RWPE1 (cell line): ENCODE measurements at regions not wholly inside any gene's neighbourhood (a gene's known extent, or its start where the extent isn't known, plus 50 kb on each side); places are given as distances from the start of the nearest gene placed in this dataset.

Source experiments
- CTCF ChIA-PET: fragments of 350-600 bp; sonication (Branson Sonifier 250); formaldehyde crosslinking; extraction: SDS; loops from one replicate; lab custom pipeline; 2021; lab: Yijun Ruan, JAX
- POLR2A ChIA-PET: fragments of 400-600 bp; formaldehyde crosslinking; extraction: SDS; loops from one replicate; lab custom pipeline; 2020; ENCODE audit warnings: antibody characterized with exemption; ENCODE audit not compliant: low non-redundant PET; lab: Yijun Ruan, JAX
- DNase-seq: peaks from one replicate; pipeline ENCODE4 v3.0.0; 2012; ENCODE audit warnings: low spot score
- H3K27ac ChIP-seq: fragments of 450-650 bp; 2 replicates; pipeline ENCODE4 v1.5.1; 2017
- TF ChIP-seq, protein P1 (sequence below): fragments of 450-650 bp; conservative IDR thresholded peaks from 2 replicates; pipeline ENCODE4 v1.5.1; 2017; ENCODE audit warnings: low read depth, mild to moderate bottlenecking

DNA sequence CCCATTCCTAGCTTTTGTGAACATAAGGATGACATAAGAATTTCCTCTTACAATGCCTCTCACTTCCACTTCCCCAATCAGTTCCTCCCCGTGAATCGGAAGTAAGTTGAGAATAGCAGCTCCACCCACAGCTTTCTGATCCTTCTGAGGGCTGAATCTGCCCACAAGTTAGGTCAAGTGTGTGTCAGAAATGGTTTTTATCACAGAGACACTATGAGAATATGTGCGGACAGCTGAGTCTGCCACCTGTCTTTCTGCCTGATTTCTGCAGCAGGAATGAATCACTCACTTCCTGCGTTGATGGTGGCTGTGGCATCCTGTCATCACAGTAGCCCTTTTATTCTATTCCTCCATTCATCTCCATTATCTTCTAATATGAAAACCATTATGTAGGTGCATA is 70.2 kb downstream of the RIN2 start:
- peak; percentile 59 for DNase-seq
- no peak overlapping the region for H3K27ac ChIP-seq
- POLR2A ChIA-PET: no interaction called here
- TF ChIP-seq, protein P1, sequence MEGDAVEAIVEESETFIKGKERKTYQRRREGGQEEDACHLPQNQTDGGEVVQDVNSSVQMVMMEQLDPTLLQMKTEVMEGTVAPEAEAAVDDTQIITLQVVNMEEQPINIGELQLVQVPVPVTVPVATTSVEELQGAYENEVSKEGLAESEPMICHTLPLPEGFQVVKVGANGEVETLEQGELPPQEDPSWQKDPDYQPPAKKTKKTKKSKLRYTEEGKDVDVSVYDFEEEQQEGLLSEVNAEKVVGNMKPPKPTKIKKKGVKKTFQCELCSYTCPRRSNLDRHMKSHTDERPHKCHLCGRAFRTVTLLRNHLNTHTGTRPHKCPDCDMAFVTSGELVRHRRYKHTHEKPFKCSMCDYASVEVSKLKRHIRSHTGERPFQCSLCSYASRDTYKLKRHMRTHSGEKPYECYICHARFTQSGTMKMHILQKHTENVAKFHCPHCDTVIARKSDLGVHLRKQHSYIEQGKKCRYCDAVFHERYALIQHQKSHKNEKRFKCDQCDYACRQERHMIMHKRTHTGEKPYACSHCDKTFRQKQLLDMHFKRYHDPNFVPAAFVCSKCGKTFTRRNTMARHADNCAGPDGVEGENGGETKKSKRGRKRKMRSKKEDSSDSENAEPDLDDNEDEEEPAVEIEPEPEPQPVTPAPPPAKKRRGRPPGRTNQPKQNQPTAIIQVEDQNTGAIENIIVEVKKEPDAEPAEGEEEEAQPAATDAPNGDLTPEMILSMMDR: peak; percentile 35; the same call in 1 of the 2 replicates
- CTCF ChIA-PET: interaction anchor here (0.6 to 1.4 kb wide), 10 partner anchors 12 to 758 kb away, joined by 3 to 4 read pairs (median 3); no protein-coding TSS in a partner anchor

DNA sequence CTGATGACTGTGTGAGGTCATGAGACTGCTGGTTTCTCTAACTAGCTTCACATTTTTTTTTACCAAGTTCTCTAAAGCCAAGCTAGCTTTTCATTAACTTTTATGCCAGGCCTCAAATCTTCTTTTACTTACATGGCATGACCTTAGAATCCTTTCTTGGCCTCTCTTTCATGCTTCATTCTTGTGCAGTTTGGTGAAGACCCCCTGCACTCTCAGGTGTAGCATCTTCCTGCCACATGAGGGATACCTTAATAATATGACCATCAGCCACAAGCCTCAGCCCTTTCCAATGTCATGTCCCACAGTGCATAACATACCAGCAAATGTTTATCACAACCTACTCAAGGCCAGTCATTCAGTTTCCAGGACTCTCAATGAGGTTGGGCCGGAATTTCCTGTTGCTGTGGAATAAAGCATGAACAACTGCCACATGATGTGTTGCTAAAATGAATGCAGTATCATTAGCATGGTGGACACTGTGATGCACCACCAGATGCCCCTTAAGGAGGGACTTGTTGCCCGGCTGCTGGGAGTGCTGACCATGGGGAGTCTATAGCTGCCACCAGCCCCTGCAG is 72.2 kb downstream of the RIN2 start:
- ChIA-PET POLR2A (no interaction called here), CTCF (no interaction called here)
- DNase-seq: no peak
- no peak overlapping the region for H3K27ac ChIP-seq
- TF ChIP-seq, protein P1: no peak

DNA sequence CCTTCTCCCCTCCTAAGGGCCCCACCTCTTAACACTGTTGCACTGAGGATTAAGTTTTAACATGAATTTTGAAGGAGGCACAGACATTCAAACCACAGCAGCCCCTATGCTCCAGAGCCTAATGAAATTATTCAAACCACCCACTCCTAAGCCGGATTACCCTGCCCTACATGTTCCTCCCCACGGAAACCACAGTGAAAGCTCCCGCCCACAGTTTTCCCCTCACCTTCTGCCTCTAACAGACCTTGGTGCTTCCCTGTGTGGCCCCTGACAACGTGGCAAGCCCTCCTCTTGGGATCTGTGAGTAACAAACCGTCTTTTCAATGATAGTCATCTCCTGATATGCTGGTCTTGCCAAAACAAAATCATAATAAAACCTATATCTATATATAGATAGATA is 74.8 kb downstream of the RIN2 start:
- TF ChIP-seq, protein P1: no peak
- ChIA-PET POLR2A (no interaction called here), CTCF (no interaction called here)
- no peak overlapping the region for H3K27ac ChIP-seq
- DNase-seq: no peak

DNA sequence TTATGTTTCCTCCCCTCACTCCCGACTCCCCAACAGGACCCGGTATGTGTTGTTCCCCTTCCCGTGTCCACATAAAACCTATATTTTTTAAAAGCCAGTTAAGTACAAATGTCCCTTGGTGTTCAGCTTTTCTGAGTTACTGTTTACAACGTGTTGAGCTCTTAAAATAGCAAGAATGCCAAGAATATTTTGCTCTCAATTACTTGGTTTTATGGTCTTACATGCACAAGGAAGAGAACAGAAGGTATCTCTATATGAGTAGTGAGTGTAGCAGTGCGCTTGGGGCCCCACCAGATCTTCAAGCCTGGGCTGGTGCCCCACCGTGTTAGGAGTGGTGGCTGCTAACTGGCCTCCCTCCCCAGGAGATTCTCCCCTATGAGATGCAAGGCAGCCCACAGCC is 75.3 kb downstream of the RIN2 start:
- no peak for DNase-seq
- H3K27ac ChIP-seq: no peak overlapping the region
- ChIA-PET POLR2A (no interaction called here), CTCF (no interaction called here)
- TF ChIP-seq, protein P1: no peak

DNA sequence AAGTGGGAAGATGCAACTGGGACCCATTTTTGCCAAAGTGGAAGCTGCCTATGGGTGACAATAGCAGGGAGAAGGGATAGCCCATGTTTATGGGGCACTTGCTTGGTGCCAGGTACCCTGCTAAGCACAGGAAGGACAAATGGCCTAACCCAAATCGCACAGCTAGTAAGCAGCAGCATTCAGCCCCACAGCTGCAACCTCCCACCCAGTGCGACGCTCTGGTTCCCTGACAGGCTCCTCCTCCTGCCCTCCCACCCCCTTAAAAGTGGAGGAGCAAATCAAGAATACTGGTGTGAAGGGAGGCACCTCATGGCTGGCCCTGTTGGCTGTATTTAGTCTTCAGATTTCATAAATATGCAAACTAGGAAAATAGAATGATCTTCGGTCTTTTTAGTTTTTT is 76.2 kb downstream of the RIN2 start:
- TF ChIP-seq, protein P1: no peak
- ChIA-PET CTCF (no interaction called here), POLR2A (no interaction called here)
- H3K27ac ChIP-seq: no peak overlapping the region
- no peak for DNase-seq

DNA sequence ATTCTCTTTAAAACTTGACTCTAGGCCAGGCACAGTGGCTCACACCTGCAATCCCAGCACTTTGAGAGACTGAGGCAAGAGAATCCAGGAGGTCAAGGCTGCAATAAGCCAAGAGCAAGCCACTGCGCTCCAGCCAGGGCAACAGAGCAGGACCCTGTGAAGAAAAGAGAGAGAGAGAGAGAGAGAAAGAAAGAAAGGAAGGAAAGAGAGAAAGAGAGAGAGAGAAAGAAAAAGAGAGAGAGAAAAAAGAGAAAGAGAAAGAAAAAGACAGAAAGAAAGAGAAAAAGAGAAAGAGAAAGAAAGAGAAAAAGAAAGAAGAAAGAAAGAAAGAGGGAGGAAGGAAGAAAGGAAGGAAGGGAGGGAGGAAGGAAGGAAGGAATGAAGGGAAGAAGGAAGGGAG is 76.7 kb downstream of the RIN2 start:
- H3K27ac ChIP-seq: no peak overlapping the region
- DNase-seq: no peak
- POLR2A ChIA-PET: no interaction called here
- TF ChIP-seq, protein P1: no peak
- CTCF ChIA-PET: no interaction called here
